HCEC 1CT (cell line): ENCODE measurements at regions not wholly inside any gene's neighbourhood (a gene's known extent, or its start where the extent isn't known, plus 50 kb on each side); places are given as distances from the start of the nearest gene placed in this dataset.

Experiments used
- DNase-seq: peaks from one replicate; pipeline ENCODE4 v3.0.0-alpha.2; 2017

DNA sequence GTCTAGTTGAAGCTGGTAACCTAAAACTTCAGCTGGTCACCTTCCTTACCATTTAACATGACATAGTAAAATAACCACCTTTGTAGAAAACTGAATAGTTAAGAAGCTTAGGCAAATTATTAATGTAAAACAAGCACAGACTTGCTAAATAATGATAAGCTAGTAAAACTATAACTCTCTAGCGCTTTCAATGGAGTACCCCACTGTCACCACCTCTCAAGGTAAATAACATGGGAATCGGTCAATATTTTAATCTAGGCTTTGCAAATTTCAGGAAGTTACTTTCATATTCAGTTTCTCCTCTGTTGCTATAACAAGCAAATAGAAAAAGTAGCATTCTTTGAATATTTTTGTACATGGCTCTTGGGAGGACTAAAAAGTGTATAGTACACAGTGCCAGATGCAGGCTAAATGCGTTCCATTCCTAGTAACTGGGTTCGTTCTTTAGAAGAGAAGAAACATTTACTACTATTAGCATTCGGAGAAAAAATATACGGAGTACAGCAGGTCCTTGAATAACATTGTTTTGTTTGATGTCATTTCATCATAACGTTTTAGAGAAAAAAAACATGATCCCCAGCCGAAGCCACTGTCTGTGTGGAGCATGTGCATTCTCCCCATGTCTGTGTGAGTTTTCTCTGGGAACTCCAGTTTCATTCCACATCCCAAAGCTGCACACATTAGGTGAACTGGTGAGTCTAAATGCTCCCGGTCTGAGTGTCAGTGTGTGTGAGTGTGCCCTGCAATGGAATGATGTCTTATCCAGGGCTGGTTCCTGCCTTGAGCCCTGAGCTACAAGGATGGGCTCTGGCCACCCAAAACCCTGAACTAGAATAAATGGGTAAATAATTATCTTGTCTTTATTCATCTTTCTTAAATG is 52.5 kb downstream of the EPRS1 start:
- DNase-seq, result no peak

DNA sequence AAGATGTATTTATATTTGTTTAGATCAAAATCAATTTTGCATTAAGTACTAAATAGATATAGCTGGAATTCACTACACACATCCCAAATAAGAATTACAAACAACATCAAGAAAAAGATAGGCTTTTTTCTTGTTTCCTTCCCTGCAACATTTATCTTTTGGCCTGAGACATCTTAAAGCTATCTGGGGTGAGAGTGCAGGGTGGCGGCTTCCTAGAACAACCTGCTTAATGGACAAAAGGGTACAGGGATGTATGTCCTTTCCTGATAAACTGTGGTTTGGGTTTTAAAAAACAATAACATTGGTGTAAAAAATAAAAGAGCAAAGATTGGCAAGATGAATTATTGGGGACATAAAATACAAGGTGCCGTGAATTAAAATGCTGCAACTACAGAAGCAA is 54.4 kb downstream of the EPRS1 start:
- DNase-seq, result no peak

DNA sequence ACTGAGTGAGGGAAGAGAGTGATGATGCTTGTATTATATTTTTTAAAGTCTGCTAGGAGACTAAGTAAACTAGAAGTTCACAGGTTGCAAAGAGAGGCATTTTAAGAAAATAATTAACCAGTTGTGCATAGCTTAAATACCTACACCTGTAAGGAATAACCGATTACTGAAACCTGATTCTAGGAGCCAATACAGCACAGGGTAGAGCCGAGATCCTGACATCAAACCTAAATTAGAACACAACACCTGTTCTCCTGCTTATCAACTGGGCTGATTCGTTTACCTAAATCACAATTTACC is 54.8 kb downstream of the EPRS1 start:
- DNase-seq, result no peak

DNA sequence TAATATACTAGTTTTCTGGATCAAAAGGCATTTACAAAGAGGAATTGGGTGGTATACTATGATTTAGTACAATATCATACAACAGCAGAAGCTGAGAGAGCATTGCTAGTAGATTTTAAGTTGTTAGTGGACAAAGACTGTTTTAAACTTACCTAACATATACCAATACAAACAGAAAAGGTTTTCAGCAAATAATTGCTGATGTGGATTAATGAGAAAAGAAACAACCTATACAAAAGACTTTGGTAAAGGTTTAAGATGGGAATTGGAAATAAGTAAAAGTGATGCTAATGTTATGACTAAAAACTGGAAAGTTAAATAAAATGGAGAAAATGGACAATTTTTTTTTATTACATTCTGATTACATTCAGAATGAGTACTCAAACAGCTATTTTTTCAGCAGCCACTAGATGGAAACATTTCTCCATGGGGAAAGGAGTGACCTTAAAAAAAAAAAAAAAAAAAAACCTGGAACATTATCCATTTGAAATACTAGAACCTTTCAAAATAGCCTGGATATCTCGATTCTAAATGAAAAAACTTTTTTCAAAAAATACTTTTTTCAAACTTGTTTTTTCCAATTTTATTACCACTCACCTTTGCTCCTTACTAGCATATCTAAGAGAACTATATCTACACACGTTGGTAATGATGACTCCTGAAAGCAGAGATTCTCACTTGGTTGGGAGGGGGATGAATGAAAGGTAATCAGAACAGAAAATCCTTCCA is 55.4 kb downstream of the EPRS1 start:
- peak; percentile 29 for DNase-seq

DNA sequence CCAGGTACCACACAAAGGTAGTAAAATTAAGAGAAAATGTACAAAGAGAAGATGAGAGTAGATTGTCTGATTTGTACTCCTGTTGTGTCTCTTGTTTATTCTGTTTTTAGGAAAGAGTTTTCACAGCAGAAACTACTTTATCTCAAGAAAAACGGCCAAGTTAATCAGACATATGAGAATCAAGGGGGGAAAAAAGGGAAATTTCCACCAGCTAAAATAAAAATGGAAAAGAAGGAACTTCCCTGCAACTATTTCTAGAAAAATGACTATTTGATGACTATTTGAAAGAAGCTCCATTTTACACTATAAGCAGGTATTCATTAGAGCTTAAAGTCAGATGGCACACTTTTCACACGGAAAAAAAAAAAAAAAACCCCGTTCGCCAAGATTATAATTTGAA is 56.5 kb downstream of the EPRS1 start:
- DNase-seq, result no peak

DNA sequence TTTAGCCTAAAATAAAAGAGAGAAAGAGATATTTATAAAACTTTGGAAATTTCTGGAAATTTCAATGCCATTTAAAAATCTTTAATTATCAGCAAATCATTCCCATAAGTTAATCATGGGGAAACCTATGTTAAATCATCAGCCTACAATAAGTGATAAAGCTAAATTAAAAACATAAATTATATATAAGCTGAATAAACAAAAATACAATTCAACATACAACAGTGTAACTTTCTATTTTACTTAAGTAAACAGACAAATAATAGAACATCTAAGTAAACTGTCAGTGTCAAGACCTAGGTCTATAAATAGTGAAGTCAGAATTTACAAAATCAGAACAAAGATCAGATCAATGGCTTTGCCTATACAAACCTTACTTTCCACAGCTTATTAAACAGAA is 57.5 kb downstream of the EPRS1 start:
- DNase-seq, result no peak

DNA sequence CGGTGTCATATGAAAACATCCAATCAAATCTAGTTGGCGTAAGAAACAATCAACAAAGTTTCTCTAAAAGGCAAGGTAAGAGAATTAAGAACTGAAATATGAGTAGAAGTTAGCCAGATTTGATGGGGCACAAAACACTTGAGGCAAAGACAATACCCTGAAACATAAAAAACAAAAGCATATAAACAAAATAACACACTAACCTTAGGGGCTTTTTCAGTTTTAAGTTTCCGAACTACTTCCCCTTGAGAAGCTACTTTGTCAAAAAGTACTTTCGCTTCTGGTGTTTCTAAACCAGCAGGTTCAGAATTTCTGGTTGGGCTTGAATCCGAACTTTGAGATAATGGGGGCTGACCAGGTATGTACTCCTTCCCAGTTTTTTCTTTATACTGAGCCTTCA is 57.9 kb downstream of the EPRS1 start:
- DNase-seq, result no peak

DNA sequence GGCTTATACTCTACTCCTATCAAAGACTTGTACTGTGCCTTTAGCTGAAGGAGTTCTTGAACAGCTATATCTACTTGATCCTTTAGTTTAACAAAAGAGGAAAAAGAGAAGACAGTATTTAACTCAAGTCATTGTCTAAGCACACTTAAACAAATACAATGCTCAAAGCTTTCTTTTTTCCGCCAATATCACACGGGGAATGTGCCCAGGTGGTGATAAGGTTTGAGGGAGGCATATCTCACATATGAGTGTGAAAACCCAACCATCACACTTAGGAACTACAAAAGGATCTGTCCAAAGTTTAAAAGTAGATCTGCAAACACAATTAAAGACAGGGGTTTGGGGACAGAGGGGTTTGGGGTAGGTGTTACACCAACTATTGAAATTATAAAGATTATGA is 59.0 kb upstream of the SLC30A10 start:
- DNase-seq, result no peak

DNA sequence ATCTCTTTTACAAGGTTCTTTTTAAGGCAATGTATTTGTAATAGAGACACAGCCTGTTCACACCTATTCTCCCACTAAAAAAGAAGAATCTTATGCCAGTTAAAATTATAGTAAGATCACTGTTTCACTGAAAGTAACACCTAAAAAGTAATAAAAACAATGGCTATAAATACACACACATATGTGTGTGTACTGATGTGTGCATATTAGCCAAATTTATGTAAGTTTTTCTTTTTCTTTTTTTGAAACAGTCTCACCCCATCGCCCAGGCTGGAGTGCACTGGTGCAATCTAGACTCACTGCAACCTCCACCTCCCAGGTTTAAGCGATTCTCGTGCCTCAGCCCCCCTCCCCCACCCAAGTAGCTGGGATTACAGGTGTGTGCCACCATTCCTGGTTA is 56.8 kb upstream of the SLC30A10 start:
- no peak for DNase-seq
